ENCODE measurements at regions not wholly inside any gene's neighbourhood (a gene's known extent, or its start where the extent isn't known, plus 50 kb on each side); places are given as distances from the start of the nearest gene placed in this dataset.

GRCh38 chr15:91696981-91697380 lies 156.5 kb upstream of the SLCO3A1 start:
- no peak overlapping the region for H2AFZ ChIP-seq
- Mint-ChIP-seq H3K36me3 (ENCODE audit: low read depth) (no peaks in the 10 kb centered on the region), H3K4me1 (no peaks in the 10 kb centered on the region), H3K9me3 (no peaks in the 10 kb centered on the region), H3K27me3 (ENCODE audit: insufficient read depth, low read depth, poor library complexity) (peaks cover 1% of the 10 kb centered on the region), H3K4me3 (no peak overlapping the region), H3K27ac (no peak overlapping the region)
- DNase-seq (ENCODE audit: low spot score) (no peak), ATAC-seq (no peak)
- no peaks in the 10 kb centered on the region for H3K79me2 ChIP-seq (replicated peaks; ENCODE audit: insufficient read depth)
- no peaks in the 10 kb centered on the region for H3K27me3 ChIP-seq (ENCODE audit: insufficient read depth)
- H3F3A ChIP-seq (replicated peaks; ENCODE audit: low read depth) = no peaks in the 10 kb centered on the region
- no peaks in the 10 kb centered on the region for H3K4me1 ChIP-seq (ENCODE audit: insufficient read depth)
- no peak overlapping the region for H3K27ac ChIP-seq (ENCODE audit: low read depth)
- no peaks in the 10 kb centered on the region for H3K36me3 ChIP-seq (ENCODE audit: insufficient read depth)
- no peaks in the 10 kb centered on the region for H4K20me1 ChIP-seq (replicated peaks; ENCODE audit: insufficient read depth)
- H3K4me2 ChIP-seq = no peak overlapping the region
- no peak overlapping the region for H3K4me3 ChIP-seq
- H3K9me2 ChIP-seq (ENCODE audit: insufficient read depth) = no peaks in the 10 kb centered on the region
- no peak for TF ChIP-seq EZH2phosphoT487 (IDR thresholded peaks at IDR 0.05; ENCODE audit: unreplicated experiment)
- TF ChIP-seq EZH2 (IDR thresholded peaks at IDR 0.05; ENCODE audit: low read depth, unreplicated experiment) = no peak
- TF ChIP-seq POLR2AphosphoS5 (IDR thresholded peaks at IDR 0.05; ENCODE audit: low read depth) = no peak
- TF ChIP-seq STAT1 (IDR thresholded peaks at IDR 0.05; ENCODE audit: unreplicated experiment) = no peak
- TF ChIP-seq ZNF114 (CRISPR knock-in tag; IDR thresholded peaks at IDR 0.05) = no peak
- TF ChIP-seq ZNF331 (CRISPR knock-in tag; IDR thresholded peaks at IDR 0.05; ENCODE audit: low read depth) = no peak
- TF ChIP-seq CREB1 (CRISPR knock-in tag; IDR thresholded peaks at IDR 0.05; ENCODE audit: low read depth) = no peak
- no peak for TF ChIP-seq JUNB (IDR thresholded peaks at IDR 0.05; ENCODE audit: unreplicated experiment)
- TF ChIP-seq ETS1 (IDR thresholded peaks at IDR 0.05) = no peak
- no peak for TF ChIP-seq CTCF (conservative IDR thresholded peaks at IDR 0.05; ENCODE audit: low read depth in 2 of 2)
- no peak for TF ChIP-seq REST (IDR thresholded peaks at IDR 0.05; ENCODE audit: unreplicated experiment)
